Smooth muscle cell (in vitro differentiated cells): ENCODE measurements at regions not wholly inside any gene's neighbourhood (a gene's known extent, or its start where the extent isn't known, plus 50 kb on each side); places are given as distances from the start of the nearest gene placed in this dataset.

ENCODE experiments used
- DNase-seq: peaks from one replicate; lab custom pipeline; 2025; ENCODE audit not compliant: unreplicated experiment; lab: John Stamatoyannopoulos, UW
- H2AFZ ChIP-seq: fragments of 200-600 bp; sonication (generic); 2 replicates; pipeline ENCODE4 v1.6.0; 2016; ENCODE audit warnings: antibody characterized with exemption, low read depth, mild to moderate bottlenecking
- H3F3A ChIP-seq: fragments of 200-600 bp; sonication (generic); 2 replicates; pipeline ENCODE4 v1.6.0; 2017; ENCODE audit warnings: antibody characterized with exemption, low read depth
- H3K27ac ChIP-seq: fragments of 200-600 bp; sonication (generic); 2 replicates; pipeline ENCODE4 v1.5.1; 2016; ENCODE audit warnings: low read depth, mild to moderate bottlenecking
- H3K27me3 ChIP-seq: fragments of 200-600 bp; sonication (generic); 2 replicates; pipeline ENCODE4 v1.6.1; 2016; ENCODE audit warnings: low read depth, mild to moderate bottlenecking
- H3K36me3 ChIP-seq: fragments of 200-600 bp; sonication (generic); 2 replicates; pipeline ENCODE4 v1.5.1; 2016; ENCODE audit warnings: low read depth
- H3K4me1 ChIP-seq: fragments of 200-600 bp; sonication (generic); 2 replicates; pipeline ENCODE4 v1.5.1; 2016; ENCODE audit warnings: low read depth
- H3K4me2 ChIP-seq: fragments of 200-600 bp; sonication (generic); 2 replicates; pipeline ENCODE4 v1.6.0; 2016; ENCODE audit warnings: mild to moderate bottlenecking
- H3K4me3 ChIP-seq: fragments of 200-600 bp; sonication (generic); 2 replicates; pipeline ENCODE4 v1.5.1; 2016; ENCODE audit warnings: mild to moderate bottlenecking
- H3K79me2 ChIP-seq: fragments of 200-600 bp; sonication (generic); 2 replicates; pipeline ENCODE4 v1.6.0; 2016; ENCODE audit warnings: low read depth, mild to moderate bottlenecking
- H3K9ac ChIP-seq: fragments of 200-600 bp; sonication (generic); 2 replicates; pipeline ENCODE4 v1.6.0; 2016; ENCODE audit warnings: low read depth
- H3K9me3 ChIP-seq: fragments of 200-600 bp; sonication (generic); replicated peaks from 2 replicates; pipeline ENCODE4 v1.5.1; 2016; ENCODE audit warnings: low read depth
- H4K20me1 ChIP-seq: fragments of 200-600 bp; sonication (generic); 2 replicates; pipeline ENCODE4 v1.6.0; 2016; ENCODE audit warnings: low read depth
- CTCF ChIP-seq: fragments of 200-600 bp; sonication (generic); IDR thresholded peaks from 2 replicates; pipeline ENCODE4 v1.5.1; 2017; ENCODE audit warnings: borderline replicate concordance, mild to moderate bottlenecking, antibody characterized with exemption; ENCODE audit not compliant: insufficient read depth, poor library complexity, severe bottlenecking
- WGBS: methylation state at CpG from one replicate; pipeline ENCODE4 v1.1.7; 2016; ENCODE audit warnings: low lambda C conversion rate; 5-methylcytosine and 5-hydroxymethylcytosine counted together

GRCh38 chr6:140281767-140282166 is 907.3 kb upstream of the CITED2 start:
- Histone ChIP-seq H3K36me3 (no peaks in the 10 kb centered on the region), H2AFZ (no peak overlapping the region), H3K27me3 (no peaks in the 10 kb centered on the region), H3K4me3 (no peak overlapping the region), H3K79me2 (no peaks in the 10 kb centered on the region), H3K27ac (no peak overlapping the region), H3K9ac (no peak overlapping the region), H3K9me3 (no peaks in the 10 kb centered on the region), H3F3A (no peaks in the 10 kb centered on the region), H3K4me1 (no peaks in the 10 kb centered on the region), H4K20me1 (no peaks in the 10 kb centered on the region), H3K4me2 (no peak overlapping the region)
- WGBS, result 100% methylated on average over 1 of the region's 1 CpG
- DNase-seq, result no peak
- no peak for TF ChIP-seq CTCF

- TF ChIP-seq CTCF, result no peak
- H3K9ac ChIP-seq, result no peak overlapping the region
- H3F3A ChIP-seq, result no peaks in the 10 kb centered on the region
- H3K4me2 ChIP-seq, result no peak overlapping the region
- no peaks in the 10 kb centered on the region for H3K36me3 ChIP-seq
- no peak overlapping the region for H3K27ac ChIP-seq
- no peaks in the 10 kb centered on the region for H3K27me3 ChIP-seq
- no peak overlapping the region for H2AFZ ChIP-seq
- no peaks in the 10 kb centered on the region for H3K4me1 ChIP-seq
- H3K9me3 ChIP-seq, result no peaks in the 10 kb centered on the region
- no peaks in the 10 kb centered on the region for H3K79me2 ChIP-seq
- H3K4me3 ChIP-seq, result no peak overlapping the region
- DNase-seq, result no peak
- H4K20me1 ChIP-seq, result no peaks in the 10 kb centered on the region
- 86% methylated on average over 2 of the region's 2 CpGs for WGBS
Observed at GRCh38 chr6:140281236-140281635, 906.8 kb upstream of the CITED2 start.

- Histone ChIP-seq H2AFZ (no peak overlapping the region), H3K4me1 (no peaks in the 10 kb centered on the region), H3K27ac (no peak overlapping the region), H3K27me3 (no peaks in the 10 kb centered on the region), H3K36me3 (no peaks in the 10 kb centered on the region), H3K4me3 (no peak overlapping the region), H3K9me3 (no peaks in the 10 kb centered on the region), H3F3A (no peaks in the 10 kb centered on the region), H4K20me1 (no peaks in the 10 kb centered on the region), H3K9ac (no peak overlapping the region), H3K79me2 (no peaks in the 10 kb centered on the region), H3K4me2 (no peak overlapping the region)
- WGBS, result 88% methylated on average over 1 of the region's 1 CpG
- DNase-seq, result no peak
- no peak for TF ChIP-seq CTCF
Observed at GRCh38 chr6:140276719-140277118, 902.3 kb upstream of the CITED2 start.

- no peaks in the 10 kb centered on the region for H3K9me3 ChIP-seq
- no peaks in the 10 kb centered on the region for H3K27me3 ChIP-seq
- no peaks in the 10 kb centered on the region for H4K20me1 ChIP-seq
- H3F3A ChIP-seq, result no peaks in the 10 kb centered on the region
- no peaks in the 10 kb centered on the region for H3K79me2 ChIP-seq
- no peak overlapping the region for H3K27ac ChIP-seq
- 96% methylated on average over 1 of the region's 1 CpG for WGBS
- no peak overlapping the region for H3K9ac ChIP-seq
- no peak for DNase-seq
- no peak overlapping the region for H2AFZ ChIP-seq
- H3K4me3 ChIP-seq, result no peak overlapping the region
- no peak for TF ChIP-seq CTCF
- no peaks in the 10 kb centered on the region for H3K36me3 ChIP-seq
- no peak overlapping the region for H3K4me2 ChIP-seq
- H3K4me1 ChIP-seq, result no peaks in the 10 kb centered on the region
Observed at GRCh38 chr6:140276133-140276532, 901.7 kb upstream of the CITED2 start.
